ENCODE measurements at regions not wholly inside any gene's neighbourhood (a gene's known extent, or its start where the extent isn't known, plus 50 kb on each side); places are given as distances from the start of the nearest gene placed in this dataset.
"Not testable (repeated sequence)": the region's sequence is repeated elsewhere in the genome, so short reads cannot be mapped to it uniquely, and the experiment has no call there.

DNA sequence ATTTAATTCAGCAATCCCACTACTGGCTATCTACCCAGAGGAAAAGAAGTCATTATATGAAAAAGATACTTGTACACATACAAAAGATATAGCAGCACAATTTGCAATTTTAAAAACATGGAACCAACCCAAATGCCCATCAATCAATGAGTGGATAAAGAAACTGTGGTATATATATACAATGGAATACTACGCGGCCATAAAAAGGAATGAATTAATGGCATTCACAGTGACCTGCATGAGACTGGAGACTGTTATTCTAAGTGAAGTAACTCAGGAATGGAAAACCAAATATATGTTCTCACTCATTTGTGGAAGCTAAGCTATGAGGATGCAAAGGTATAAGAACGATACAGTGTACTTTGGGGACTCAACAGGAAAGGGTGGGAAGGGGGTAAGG is 102.8 kb upstream of the KCNMA1 start:
- no CpG with 5 or more reads among the region's 3 CpGs for whole genome bisulfite sequencing (ENCODE audit: extremely low coverage, insufficient coverage, low lambda C conversion rate)
- not testable (repeated sequence) for DNase-seq; H3K56ac ChIP-seq (ENCODE audit: low read length); H3K4me2 ChIP-seq (ENCODE audit: low read length); H3K79me1 ChIP-seq (ENCODE audit: low read length); H3K36me3 ChIP-seq (ENCODE audit: control insufficient read depth, insufficient read depth, low read length); H3K18ac ChIP-seq (ENCODE audit: low read length); H4K5ac ChIP-seq (ENCODE audit: low read length); H3K79me2 ChIP-seq (ENCODE audit: control insufficient read depth, insufficient read depth, low read length); H2BK15ac ChIP-seq (replicated peaks; ENCODE audit: low read depth); H3K4me1 ChIP-seq (ENCODE audit: control insufficient read depth, low read depth, low read length); H3K23ac ChIP-seq (ENCODE audit: low read length); H4K8ac ChIP-seq (ENCODE audit: low read depth, low read length); H3K4me3 ChIP-seq (ENCODE audit: low read length); H3K27ac ChIP-seq (ENCODE audit: low read depth, low read length); H3K27me3 ChIP-seq (ENCODE audit: insufficient read depth, low read length, poor library complexity); H2BK5ac ChIP-seq (ENCODE audit: low read length); H3K9ac ChIP-seq (ENCODE audit: low read length); H2BK120ac ChIP-seq (ENCODE audit: low read depth, low read length); H2AK5ac ChIP-seq (ENCODE audit: low read length); H3K4ac ChIP-seq (ENCODE audit: low read depth, low read length)

DNA sequence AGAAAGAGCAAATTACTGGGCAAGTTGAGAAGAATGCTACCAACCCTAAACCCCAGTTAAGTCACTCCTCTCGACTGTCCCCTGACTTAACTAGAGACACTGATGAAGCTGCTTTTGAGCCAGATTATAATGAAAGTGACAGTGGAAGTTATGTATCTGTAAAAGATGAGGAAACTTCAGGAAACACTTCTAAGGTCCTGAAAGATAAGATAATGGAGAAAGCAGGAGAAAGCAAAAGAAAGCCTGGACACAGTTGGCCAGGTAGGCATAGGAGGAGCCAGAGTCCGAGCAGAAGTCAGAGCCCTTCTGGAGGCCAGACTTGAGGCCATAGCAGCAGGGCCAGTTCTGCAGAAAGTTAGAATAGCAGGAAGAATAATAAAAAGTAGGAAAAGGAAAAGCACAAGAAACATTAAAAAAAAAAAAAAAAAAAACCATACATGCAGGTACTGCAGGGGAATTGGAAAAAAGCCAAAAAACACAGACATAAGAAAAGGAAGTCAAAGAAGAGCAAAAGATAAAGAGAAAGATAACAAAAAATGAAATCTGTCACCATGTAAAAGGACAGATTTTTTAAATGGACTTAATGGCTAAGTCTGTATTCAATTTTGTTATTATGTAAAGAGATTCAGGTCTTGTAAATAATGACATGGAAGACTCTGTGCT is 101.0 kb upstream of the KCNMA1 start:
- no peak overlapping the region for H2AK5ac ChIP-seq (ENCODE audit: low read length)
- no peak overlapping the region for H3K18ac ChIP-seq (ENCODE audit: low read length)
- no peak overlapping the region for H3K4me2 ChIP-seq (ENCODE audit: low read length)
- no peaks in the 10 kb centered on the region for H3K4me1 ChIP-seq (ENCODE audit: control insufficient read depth, low read depth, low read length)
- no peak overlapping the region for H3K4me3 ChIP-seq (ENCODE audit: low read length)
- H3K79me2 ChIP-seq (ENCODE audit: control insufficient read depth, insufficient read depth, low read length): no peaks in the 10 kb centered on the region
- H2BK15ac ChIP-seq (replicated peaks; ENCODE audit: low read depth): no peak overlapping the region
- H3K56ac ChIP-seq (ENCODE audit: low read length): no peak overlapping the region
- H3K27me3 ChIP-seq (ENCODE audit: insufficient read depth, low read length, poor library complexity): no peaks in the 10 kb centered on the region
- no peak overlapping the region for H3K23ac ChIP-seq (ENCODE audit: low read length)
- H3K4ac ChIP-seq (ENCODE audit: low read depth, low read length): no peak overlapping the region
- WGBS (ENCODE audit: extremely low coverage, insufficient coverage, low lambda C conversion rate): no CpG with 5 or more reads among the region's 2 CpGs
- no peak overlapping the region for H2BK120ac ChIP-seq (ENCODE audit: low read depth, low read length)
- H4K5ac ChIP-seq (ENCODE audit: low read length): no peak overlapping the region
- no peak overlapping the region for H3K27ac ChIP-seq (ENCODE audit: low read depth, low read length)
- H3K9ac ChIP-seq (ENCODE audit: low read length): no peak overlapping the region
- no peaks in the 10 kb centered on the region for H3K79me1 ChIP-seq (ENCODE audit: low read length)
- DNase-seq: no peak
- no peaks in the 10 kb centered on the region for H3K36me3 ChIP-seq (ENCODE audit: control insufficient read depth, insufficient read depth, low read length)
- no peak overlapping the region for H2BK5ac ChIP-seq (ENCODE audit: low read length)
- no peak overlapping the region for H4K8ac ChIP-seq (ENCODE audit: low read depth, low read length)

DNA sequence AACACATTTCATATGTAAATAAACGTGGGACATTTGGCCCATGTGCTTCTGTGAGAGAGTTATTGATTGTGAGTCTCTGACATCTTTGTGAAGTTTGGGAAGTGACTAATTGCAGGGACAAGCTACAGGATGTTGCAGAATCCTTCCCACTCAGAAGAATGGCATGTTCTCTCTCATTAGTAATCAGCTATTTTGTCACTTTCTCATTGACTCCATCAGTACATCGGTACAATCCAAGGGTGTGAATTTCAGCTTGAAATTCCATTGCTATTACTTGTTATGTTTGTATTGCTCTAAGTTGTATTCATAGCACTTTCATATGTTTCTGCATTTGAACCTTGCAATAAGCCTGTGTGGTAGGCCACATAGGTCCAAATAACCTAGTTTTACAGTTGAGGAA is 100.0 kb upstream of the KCNMA1 start:
- H3K56ac ChIP-seq (ENCODE audit: low read length): no peak overlapping the region
- no peak overlapping the region for H2BK15ac ChIP-seq (replicated peaks; ENCODE audit: low read depth)
- no peaks in the 10 kb centered on the region for H3K36me3 ChIP-seq (ENCODE audit: control insufficient read depth, insufficient read depth, low read length)
- no peaks in the 10 kb centered on the region for H3K4me1 ChIP-seq (ENCODE audit: control insufficient read depth, low read depth, low read length)
- no peak overlapping the region for H2AK5ac ChIP-seq (ENCODE audit: low read length)
- no peak overlapping the region for H3K4me3 ChIP-seq (ENCODE audit: low read length)
- no peaks in the 10 kb centered on the region for H3K79me1 ChIP-seq (ENCODE audit: low read length)
- H3K4me2 ChIP-seq (ENCODE audit: low read length): no peak overlapping the region
- H3K18ac ChIP-seq (ENCODE audit: low read length): no peak overlapping the region
- H4K8ac ChIP-seq (ENCODE audit: low read depth, low read length): no peak overlapping the region
- H2BK5ac ChIP-seq (ENCODE audit: low read length): no peak overlapping the region
- no peaks in the 10 kb centered on the region for H3K79me2 ChIP-seq (ENCODE audit: control insufficient read depth, insufficient read depth, low read length)
- no peak overlapping the region for H4K5ac ChIP-seq (ENCODE audit: low read length)
- H3K27ac ChIP-seq (ENCODE audit: low read depth, low read length): no peak overlapping the region
- H3K23ac ChIP-seq (ENCODE audit: low read length): no peak overlapping the region
- no peak overlapping the region for H2BK120ac ChIP-seq (ENCODE audit: low read depth, low read length)
- H3K4ac ChIP-seq (ENCODE audit: low read depth, low read length): no peak overlapping the region
- DNase-seq: no peak
- WGBS (ENCODE audit: extremely low coverage, insufficient coverage, low lambda C conversion rate): no CpG with 5 or more reads among the region's 2 CpGs
- no peaks in the 10 kb centered on the region for H3K27me3 ChIP-seq (ENCODE audit: insufficient read depth, low read length, poor library complexity)
- no peak overlapping the region for H3K9ac ChIP-seq (ENCODE audit: low read length)

DNA sequence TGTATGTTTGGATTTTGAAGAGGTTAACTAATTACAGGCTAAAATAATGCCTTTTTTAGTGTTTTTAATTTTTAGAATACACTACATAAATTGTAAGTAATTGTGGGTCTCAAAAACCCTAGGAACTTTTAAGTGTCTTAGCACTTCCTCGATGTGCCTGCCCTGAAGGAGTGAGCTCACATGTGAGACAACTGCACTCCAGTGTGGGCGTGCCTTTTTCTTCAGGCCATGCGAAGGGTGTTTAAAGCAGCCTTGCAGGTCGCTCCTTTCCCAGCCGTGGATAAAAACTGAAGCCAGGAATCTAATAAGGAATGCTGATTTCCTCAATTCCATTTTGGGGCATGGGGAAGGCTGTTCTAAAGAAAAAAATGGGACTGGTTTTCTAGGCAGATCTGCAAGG is 97.5 kb upstream of the KCNMA1 start:
- DNase-seq; H3K27me3 ChIP-seq (ENCODE audit: insufficient read depth, low read length, poor library complexity); H3K4me3 ChIP-seq (ENCODE audit: low read length); H3K4ac ChIP-seq (ENCODE audit: low read depth, low read length); H3K27ac ChIP-seq (ENCODE audit: low read depth, low read length); H3K79me1 ChIP-seq (ENCODE audit: low read length); H3K23ac ChIP-seq (ENCODE audit: low read length); H4K5ac ChIP-seq (ENCODE audit: low read length); H3K79me2 ChIP-seq (ENCODE audit: control insufficient read depth, insufficient read depth, low read length); H3K4me1 ChIP-seq (ENCODE audit: control insufficient read depth, low read depth, low read length); H2BK15ac ChIP-seq (replicated peaks; ENCODE audit: low read depth); H3K36me3 ChIP-seq (ENCODE audit: control insufficient read depth, insufficient read depth, low read length); H3K9ac ChIP-seq (ENCODE audit: low read length); H2AK5ac ChIP-seq (ENCODE audit: low read length); H3K4me2 ChIP-seq (ENCODE audit: low read length); H4K8ac ChIP-seq (ENCODE audit: low read depth, low read length); H2BK120ac ChIP-seq (ENCODE audit: low read depth, low read length); H3K56ac ChIP-seq (ENCODE audit: low read length); H2BK5ac ChIP-seq (ENCODE audit: low read length); H3K18ac ChIP-seq (ENCODE audit: low read length): not testable (repeated sequence)
- no CpG with 5 or more reads among the region's 5 CpGs for WGBS (ENCODE audit: extremely low coverage, insufficient coverage, low lambda C conversion rate)

DNA sequence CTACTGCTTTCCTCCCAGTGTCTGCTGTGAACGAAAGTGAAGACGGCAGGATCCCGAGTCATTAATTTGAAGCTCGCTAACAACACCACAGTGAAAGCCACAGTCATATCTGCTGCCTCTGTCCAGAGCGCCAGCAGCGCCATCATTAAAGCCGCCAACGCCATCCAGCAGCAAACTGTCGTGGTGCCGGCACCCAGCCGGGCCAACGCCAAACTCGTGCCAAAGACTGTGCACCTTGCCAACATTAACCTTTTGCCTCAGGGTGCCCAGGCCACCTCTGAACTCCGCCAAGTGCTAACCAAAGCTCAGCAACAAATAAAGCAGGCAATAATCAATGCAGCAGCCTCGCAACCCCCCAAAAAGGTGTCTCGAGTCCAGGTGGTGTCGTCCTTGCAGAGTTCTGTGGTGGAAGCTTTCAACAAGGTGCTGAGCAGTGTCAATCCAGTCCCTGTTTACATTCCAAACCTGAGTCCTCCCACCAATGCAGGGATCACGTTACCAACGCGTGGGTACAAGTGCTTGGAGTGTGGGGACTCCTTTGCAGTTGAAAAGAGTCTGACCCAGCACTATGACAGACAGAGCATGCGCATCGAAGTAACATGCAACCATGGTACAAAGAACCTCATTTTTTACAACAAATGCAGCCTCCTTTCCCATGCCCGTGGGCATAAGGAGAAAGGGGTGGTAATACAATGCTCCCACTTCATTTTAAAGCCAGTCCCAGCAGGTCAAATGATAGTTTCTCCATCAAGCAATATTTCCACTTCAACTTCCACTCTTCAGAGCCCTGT is 94.8 kb upstream of the KCNMA1 start:
- no peak overlapping the region for H3K23ac ChIP-seq (ENCODE audit: low read length)
- no peak overlapping the region for H3K56ac ChIP-seq (ENCODE audit: low read length)
- WGBS (ENCODE audit: extremely low coverage, insufficient coverage, low lambda C conversion rate): no CpG with 5 or more reads among the region's 23 CpGs
- H4K5ac ChIP-seq (ENCODE audit: low read length): no peak overlapping the region
- no peak overlapping the region for H2BK15ac ChIP-seq (replicated peaks; ENCODE audit: low read depth)
- no peak overlapping the region for H2BK120ac ChIP-seq (ENCODE audit: low read depth, low read length)
- no peaks in the 10 kb centered on the region for H3K27me3 ChIP-seq (ENCODE audit: insufficient read depth, low read length, poor library complexity)
- H2AK5ac ChIP-seq (ENCODE audit: low read length): no peak overlapping the region
- H2BK5ac ChIP-seq (ENCODE audit: low read length): no peak overlapping the region
- no peaks in the 10 kb centered on the region for H3K4me1 ChIP-seq (ENCODE audit: control insufficient read depth, low read depth, low read length)
- DNase-seq: no peak
- no peaks in the 10 kb centered on the region for H3K79me2 ChIP-seq (ENCODE audit: control insufficient read depth, insufficient read depth, low read length)
- no peaks in the 10 kb centered on the region for H3K79me1 ChIP-seq (ENCODE audit: low read length)
- no peak overlapping the region for H3K18ac ChIP-seq (ENCODE audit: low read length)
- H4K8ac ChIP-seq (ENCODE audit: low read depth, low read length): no peak overlapping the region
- H3K36me3 ChIP-seq (ENCODE audit: control insufficient read depth, insufficient read depth, low read length): no peaks in the 10 kb centered on the region
- H3K4ac ChIP-seq (ENCODE audit: low read depth, low read length): no peak overlapping the region
- H3K9ac ChIP-seq (ENCODE audit: low read length): no peak overlapping the region
- H3K4me3 ChIP-seq (ENCODE audit: low read length): no peak overlapping the region
- no peak overlapping the region for H3K4me2 ChIP-seq (ENCODE audit: low read length)
- H3K27ac ChIP-seq (ENCODE audit: low read depth, low read length): no peak overlapping the region
